AG09309 (cell line): ENCODE measurements at regions not wholly inside any gene's neighbourhood (a gene's known extent, or its start where the extent isn't known, plus 50 kb on each side); places are given as distances from the start of the nearest gene placed in this dataset.
A peak's percentile ranks its signal among the peaks of the same experiment; 100 is the strongest.

Experiments used
- DNase-seq: peaks from one replicate; pipeline ENCODE4 v3.0.0-alpha.2; 2010; ENCODE audit warnings: low read depth
- H3K4me3 ChIP-seq: 2 replicates; pipeline ENCODE4 v1.5.1; 2011; ENCODE audit warnings: mild to moderate bottlenecking, low read depth, low read length, moderate library complexity; ENCODE audit not compliant: control insufficient read depth
- TF ChIP-seq, protein P1 (sequence below): IDR thresholded peaks from 2 replicates; pipeline ENCODE4 v1.5.1; 2011; ENCODE audit warnings: mild to moderate bottlenecking, low read depth, low read length, inconsistent platforms; ENCODE audit not compliant: insufficient read depth, control insufficient read depth; ENCODE audit errors: missing control alignments

DNA sequence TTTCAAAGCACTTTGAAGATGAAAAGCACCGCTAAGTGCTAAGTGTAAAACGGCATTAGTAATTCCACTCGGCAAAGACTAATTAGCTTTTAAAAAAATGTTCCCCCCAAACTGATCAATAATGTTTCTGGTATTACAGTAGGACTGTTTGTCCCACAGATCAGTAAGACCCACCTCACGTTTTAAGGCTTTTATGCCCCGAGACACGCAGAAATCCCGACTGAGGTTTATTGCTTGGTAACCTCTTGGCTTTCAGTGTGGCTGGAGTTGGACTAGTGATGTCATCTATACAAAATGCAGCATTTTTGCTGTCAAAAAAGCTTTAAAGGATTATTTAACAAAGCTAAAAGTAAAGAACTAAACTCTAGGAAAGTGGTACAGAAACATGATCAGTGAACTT lies 414.6 kb upstream of the PSMD7 start:
- TF ChIP-seq, protein P1, sequence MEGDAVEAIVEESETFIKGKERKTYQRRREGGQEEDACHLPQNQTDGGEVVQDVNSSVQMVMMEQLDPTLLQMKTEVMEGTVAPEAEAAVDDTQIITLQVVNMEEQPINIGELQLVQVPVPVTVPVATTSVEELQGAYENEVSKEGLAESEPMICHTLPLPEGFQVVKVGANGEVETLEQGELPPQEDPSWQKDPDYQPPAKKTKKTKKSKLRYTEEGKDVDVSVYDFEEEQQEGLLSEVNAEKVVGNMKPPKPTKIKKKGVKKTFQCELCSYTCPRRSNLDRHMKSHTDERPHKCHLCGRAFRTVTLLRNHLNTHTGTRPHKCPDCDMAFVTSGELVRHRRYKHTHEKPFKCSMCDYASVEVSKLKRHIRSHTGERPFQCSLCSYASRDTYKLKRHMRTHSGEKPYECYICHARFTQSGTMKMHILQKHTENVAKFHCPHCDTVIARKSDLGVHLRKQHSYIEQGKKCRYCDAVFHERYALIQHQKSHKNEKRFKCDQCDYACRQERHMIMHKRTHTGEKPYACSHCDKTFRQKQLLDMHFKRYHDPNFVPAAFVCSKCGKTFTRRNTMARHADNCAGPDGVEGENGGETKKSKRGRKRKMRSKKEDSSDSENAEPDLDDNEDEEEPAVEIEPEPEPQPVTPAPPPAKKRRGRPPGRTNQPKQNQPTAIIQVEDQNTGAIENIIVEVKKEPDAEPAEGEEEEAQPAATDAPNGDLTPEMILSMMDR = no peak
- DNase-seq = no peak

GRCh38 chr16:73879621-73880020 lies 417.0 kb upstream of the PSMD7 start:
- H3K4me3 ChIP-seq = no peak overlapping the region
- TF ChIP-seq, protein P1 = no peak
- no peak for DNase-seq

More for the DNA sequence above, 414.6 kb upstream of the PSMD7 start:
- no peak overlapping the region for H3K4me3 ChIP-seq

- TF ChIP-seq, protein P1 = peak; percentile 69
- DNase-seq = peak; percentile 68
Measured at GRCh38 chr16:73878611-73879010, 418.0 kb upstream of the PSMD7 start.

DNA sequence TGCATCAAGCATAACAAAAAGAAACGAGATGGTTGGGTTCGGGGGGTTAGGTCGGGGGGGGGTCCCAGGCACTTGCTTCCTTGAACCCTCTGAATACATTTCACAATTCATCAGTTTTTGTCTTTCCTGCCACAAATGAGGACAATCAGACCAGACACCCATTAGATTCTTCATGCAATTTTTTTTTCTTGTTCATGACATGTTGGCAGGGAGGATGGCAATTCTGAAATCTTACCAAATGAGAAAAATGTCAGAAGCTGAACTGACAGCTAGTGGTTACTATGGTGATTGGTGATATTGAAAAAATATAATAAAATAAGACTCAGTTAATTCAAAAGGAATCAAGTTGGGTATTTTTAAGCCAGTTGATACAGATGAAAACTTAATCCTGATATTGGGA lies 419.5 kb upstream of the PSMD7 start:
- no peak overlapping the region for H3K4me3 ChIP-seq
- no peak for DNase-seq
- TF ChIP-seq, protein P1 = no peak

More at GRCh38 chr16:73878611-73879010, 418.0 kb upstream of the PSMD7 start:
- H3K4me3 ChIP-seq = no peak overlapping the region

DNA sequence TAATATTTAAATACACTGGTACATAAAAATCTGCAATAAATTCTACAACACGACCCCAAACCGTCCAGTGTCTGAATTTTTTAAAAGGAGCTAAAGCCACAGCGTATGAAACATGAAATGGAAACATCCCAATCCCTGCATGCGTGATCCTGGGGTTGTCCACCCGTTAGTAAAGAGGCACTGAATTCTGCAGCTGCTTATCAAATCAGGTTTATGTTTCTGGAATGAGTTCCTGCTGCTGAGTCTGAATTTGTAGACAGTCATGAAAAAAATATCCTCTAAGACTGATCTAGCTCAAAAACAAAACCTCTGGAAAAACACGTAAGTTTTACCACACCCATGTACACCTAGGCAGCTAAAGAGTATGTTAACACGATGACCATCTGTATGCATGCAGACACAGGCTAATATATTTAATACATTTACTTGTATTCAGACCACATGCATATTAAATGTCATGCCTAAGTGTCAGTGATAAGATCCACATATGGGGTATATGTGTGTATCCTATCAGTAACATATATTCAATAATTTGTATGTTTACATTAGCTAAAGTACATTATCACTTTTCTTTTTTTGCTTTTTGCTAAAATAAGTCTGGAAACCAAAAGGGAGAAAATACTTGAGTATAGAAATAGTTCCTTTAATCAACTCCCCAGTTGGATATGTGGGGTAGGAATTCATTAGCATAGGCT lies 420.5 kb upstream of the PSMD7 start:
- no peak overlapping the region for H3K4me3 ChIP-seq
- TF ChIP-seq, protein P1 = no peak
- no peak for DNase-seq

- DNase-seq = no peak
- TF ChIP-seq, protein P1 = no peak
- no peak overlapping the region for H3K4me3 ChIP-seq
Measured at GRCh38 chr16:73874324-73874723, 422.3 kb upstream of the PSMD7 start.
